Fibroblast of lung (primary cell): ENCODE measurements at regions not wholly inside any gene's neighbourhood (a gene's known extent, or its start where the extent isn't known, plus 50 kb on each side); places are given as distances from the start of the nearest gene placed in this dataset.

Experiments
- EZH2 ChIP-seq: IDR thresholded peaks from 2 replicates; pipeline ENCODE4 v1.5.1; 2012; ENCODE audit warnings: low read length, control low read depth, mild to moderate bottlenecking; ENCODE audit errors: missing control alignments
- TF ChIP-seq, protein P1 (sequence below), 2 donors: IDR thresholded peaks in 1 of 2; conservative IDR thresholded peaks in 1 of 2; 1 replicate in 1 of 2; 2 replicates in 1 of 2; pipeline ENCODE4 v1.5.1; 2011 to 2012; ENCODE audit warnings: low read length in 2 of 2, control low read depth in 1 of 2, inconsistent platforms in 1 of 2, low read depth in 1 of 2, mild to moderate bottlenecking in 1 of 2

GRCh38 chr3:176275113-176275512, 922.2 kb downstream of the TBL1XR1 start:
- TF ChIP-seq, protein P1, sequence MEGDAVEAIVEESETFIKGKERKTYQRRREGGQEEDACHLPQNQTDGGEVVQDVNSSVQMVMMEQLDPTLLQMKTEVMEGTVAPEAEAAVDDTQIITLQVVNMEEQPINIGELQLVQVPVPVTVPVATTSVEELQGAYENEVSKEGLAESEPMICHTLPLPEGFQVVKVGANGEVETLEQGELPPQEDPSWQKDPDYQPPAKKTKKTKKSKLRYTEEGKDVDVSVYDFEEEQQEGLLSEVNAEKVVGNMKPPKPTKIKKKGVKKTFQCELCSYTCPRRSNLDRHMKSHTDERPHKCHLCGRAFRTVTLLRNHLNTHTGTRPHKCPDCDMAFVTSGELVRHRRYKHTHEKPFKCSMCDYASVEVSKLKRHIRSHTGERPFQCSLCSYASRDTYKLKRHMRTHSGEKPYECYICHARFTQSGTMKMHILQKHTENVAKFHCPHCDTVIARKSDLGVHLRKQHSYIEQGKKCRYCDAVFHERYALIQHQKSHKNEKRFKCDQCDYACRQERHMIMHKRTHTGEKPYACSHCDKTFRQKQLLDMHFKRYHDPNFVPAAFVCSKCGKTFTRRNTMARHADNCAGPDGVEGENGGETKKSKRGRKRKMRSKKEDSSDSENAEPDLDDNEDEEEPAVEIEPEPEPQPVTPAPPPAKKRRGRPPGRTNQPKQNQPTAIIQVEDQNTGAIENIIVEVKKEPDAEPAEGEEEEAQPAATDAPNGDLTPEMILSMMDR (conservative IDR thresholded peaks at IDR 0.05 in 1 of 2, IDR thresholded peaks at IDR 0.05 in 1 of 2; ENCODE audit: low read depth in 1 of 2, low read length in 2 of 2), result no peak
- no peak for TF ChIP-seq EZH2
